Osteoblast (primary cell): ENCODE measurements at regions not wholly inside any gene's neighbourhood (a gene's known extent, or its start where the extent isn't known, plus 50 kb on each side); places are given as distances from the start of the nearest gene placed in this dataset.

Source experiments
- DNase-seq: peaks from one replicate; pipeline ENCODE4 v3.0.0; 2011; ENCODE audit warnings: low spot score, mixed read lengths; ENCODE audit not compliant: insufficient read length; ENCODE audit errors: missing footprints
- H2AFZ ChIP-seq: 2 replicates; pipeline ENCODE4 v1.6.0; 2011; ENCODE audit warnings: mild to moderate bottlenecking, low read length
- H3K27ac ChIP-seq: 2 replicates; pipeline ENCODE4 v1.5.1; 2011; ENCODE audit warnings: mild to moderate bottlenecking, low read depth, low read length, moderate library complexity
- H3K27me3 ChIP-seq: 2 replicates; pipeline ENCODE4 v1.6.0; 2012; ENCODE audit warnings: mild to moderate bottlenecking, control low read depth, inconsistent platforms, low read length, moderate library complexity; ENCODE audit not compliant: insufficient read depth
- H3K36me3 ChIP-seq: 2 replicates; pipeline ENCODE4 v1.5.1; 2011; ENCODE audit warnings: mild to moderate bottlenecking, low read length, control low read depth, moderate library complexity; ENCODE audit not compliant: insufficient read depth
- H3K4me1 ChIP-seq: 2 replicates; pipeline ENCODE4 v1.5.1; 2011; ENCODE audit warnings: mild to moderate bottlenecking, low read length, control low read depth, moderate library complexity; ENCODE audit not compliant: insufficient read depth
- H3K4me2 ChIP-seq: 2 replicates; pipeline ENCODE4 v1.6.0; 2011; ENCODE audit warnings: mild to moderate bottlenecking, low read length; ENCODE audit not compliant: insufficient read depth
- H3K4me3 ChIP-seq: fragments of 200-600 bp; sonication (generic); 3 replicates; pipeline ENCODE4 v1.5.1; 2012; ENCODE audit warnings: mild to moderate bottlenecking, low read length, inconsistent platforms; ENCODE audit not compliant: insufficient read depth
- H3K79me2 ChIP-seq: 2 replicates; pipeline ENCODE4 v1.6.0; 2012; ENCODE audit warnings: mild to moderate bottlenecking, low read length, control low read depth, inconsistent platforms; ENCODE audit not compliant: insufficient read depth
- H3K9me3 ChIP-seq: 2 replicates; pipeline ENCODE4 v1.5.1; 2011; ENCODE audit warnings: low read depth, low read length, control low read depth
- H4K20me1 ChIP-seq: 2 replicates; pipeline ENCODE4 v1.6.0; 2012; ENCODE audit warnings: mild to moderate bottlenecking, low read length, control low read depth; ENCODE audit not compliant: insufficient read depth
- TF ChIP-seq, protein P1 (sequence below): IDR thresholded peaks from 2 replicates; pipeline ENCODE4 v1.5.1; 2011; ENCODE audit warnings: mild to moderate bottlenecking, low read depth, low read length, moderate library complexity; ENCODE audit errors: extremely low read depth

DNA sequence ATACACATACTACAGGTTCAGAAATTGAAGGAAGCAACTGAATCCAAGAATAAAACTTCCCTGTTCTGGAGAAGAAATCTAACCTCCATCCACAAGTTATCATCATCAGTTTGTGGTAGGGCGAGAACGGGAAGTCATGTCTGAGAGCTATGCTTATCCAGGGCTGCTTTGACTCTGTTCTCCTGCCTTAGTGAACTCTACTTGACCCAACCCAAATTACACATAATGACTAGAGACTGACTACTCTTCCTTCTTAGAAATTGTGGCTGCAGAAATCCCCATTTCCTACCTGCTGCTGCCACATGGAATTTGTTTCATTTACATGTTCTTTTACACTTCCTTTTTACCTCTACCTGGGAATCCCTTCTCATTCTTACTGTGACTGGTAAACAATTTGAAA, 1102.6 kb upstream of the PIK3C3 start:
- TF ChIP-seq, protein P1, sequence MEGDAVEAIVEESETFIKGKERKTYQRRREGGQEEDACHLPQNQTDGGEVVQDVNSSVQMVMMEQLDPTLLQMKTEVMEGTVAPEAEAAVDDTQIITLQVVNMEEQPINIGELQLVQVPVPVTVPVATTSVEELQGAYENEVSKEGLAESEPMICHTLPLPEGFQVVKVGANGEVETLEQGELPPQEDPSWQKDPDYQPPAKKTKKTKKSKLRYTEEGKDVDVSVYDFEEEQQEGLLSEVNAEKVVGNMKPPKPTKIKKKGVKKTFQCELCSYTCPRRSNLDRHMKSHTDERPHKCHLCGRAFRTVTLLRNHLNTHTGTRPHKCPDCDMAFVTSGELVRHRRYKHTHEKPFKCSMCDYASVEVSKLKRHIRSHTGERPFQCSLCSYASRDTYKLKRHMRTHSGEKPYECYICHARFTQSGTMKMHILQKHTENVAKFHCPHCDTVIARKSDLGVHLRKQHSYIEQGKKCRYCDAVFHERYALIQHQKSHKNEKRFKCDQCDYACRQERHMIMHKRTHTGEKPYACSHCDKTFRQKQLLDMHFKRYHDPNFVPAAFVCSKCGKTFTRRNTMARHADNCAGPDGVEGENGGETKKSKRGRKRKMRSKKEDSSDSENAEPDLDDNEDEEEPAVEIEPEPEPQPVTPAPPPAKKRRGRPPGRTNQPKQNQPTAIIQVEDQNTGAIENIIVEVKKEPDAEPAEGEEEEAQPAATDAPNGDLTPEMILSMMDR = no peak

DNA sequence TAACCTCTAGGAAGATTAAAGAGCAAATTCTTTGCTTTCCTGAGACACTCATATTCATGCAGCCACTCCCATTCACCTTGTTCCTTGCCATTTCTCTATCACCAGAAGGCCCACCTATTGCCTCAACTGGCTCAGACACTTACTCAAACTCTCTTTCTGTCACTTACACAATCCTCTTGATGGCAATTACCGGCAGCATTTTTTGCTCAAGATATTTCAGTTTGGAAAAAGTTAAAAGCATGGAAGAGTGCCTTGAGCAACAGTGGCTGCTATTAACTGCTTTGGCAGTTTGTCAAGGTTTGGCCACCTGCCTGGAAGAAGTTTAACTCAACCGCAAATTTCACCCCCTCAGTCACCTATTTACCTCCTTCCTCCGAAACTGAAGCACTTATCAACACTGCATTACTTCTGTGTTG, 1104.0 kb upstream of the PIK3C3 start:
- DNase-seq = no peak
- Histone ChIP-seq H3K27ac (no peak overlapping the region), H3K4me3 (no peak overlapping the region), H3K27me3 (no peaks in the 10 kb centered on the region), H3K79me2 (no peaks in the 10 kb centered on the region), H3K4me1 (no peaks in the 10 kb centered on the region), H3K4me2 (no peak overlapping the region), H3K36me3 (no peaks in the 10 kb centered on the region), H4K20me1 (no peaks in the 10 kb centered on the region), H2AFZ (no peak overlapping the region), H3K9me3 (no peaks in the 10 kb centered on the region)
- TF ChIP-seq, protein P1 = no peak

More for the DNA sequence above, 1102.6 kb upstream of the PIK3C3 start:
- Histone ChIP-seq H3K79me2 (no peaks in the 10 kb centered on the region), H4K20me1 (no peaks in the 10 kb centered on the region), H2AFZ (no peak overlapping the region), H3K4me1 (no peaks in the 10 kb centered on the region), H3K27me3 (no peaks in the 10 kb centered on the region), H3K27ac (no peak overlapping the region), H3K9me3 (no peaks in the 10 kb centered on the region), H3K36me3 (no peaks in the 10 kb centered on the region), H3K4me3 (no peak overlapping the region), H3K4me2 (no peak overlapping the region)
- DNase-seq = no peak

DNA sequence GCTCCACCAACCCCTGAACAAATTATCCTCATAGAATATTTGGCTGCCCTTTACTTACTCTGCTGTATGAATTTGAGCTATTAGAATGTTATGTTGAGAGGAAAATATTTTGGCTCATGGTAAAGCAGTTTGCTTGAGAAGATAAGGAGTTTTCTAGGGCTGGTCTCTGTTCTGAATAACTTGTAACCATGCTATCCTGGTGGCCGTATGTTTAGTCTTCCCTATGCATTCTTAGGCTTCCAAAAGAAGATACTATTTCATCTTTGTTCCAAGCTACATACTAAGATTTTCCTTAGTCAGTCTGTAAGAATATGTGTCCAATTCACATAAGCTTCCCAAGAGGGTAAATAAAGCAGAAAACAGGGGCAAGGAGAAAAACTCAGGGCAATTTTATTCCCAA, 1105.1 kb upstream of the PIK3C3 start:
- no peak overlapping the region for H2AFZ ChIP-seq
- TF ChIP-seq, protein P1 = no peak
- no peaks in the 10 kb centered on the region for H3K27me3 ChIP-seq
- H3K4me1 ChIP-seq = no peaks in the 10 kb centered on the region
- no peak overlapping the region for H3K27ac ChIP-seq
- H3K9me3 ChIP-seq = no peaks in the 10 kb centered on the region
- H3K4me2 ChIP-seq = no peak overlapping the region
- H3K36me3 ChIP-seq = no peaks in the 10 kb centered on the region
- no peaks in the 10 kb centered on the region for H4K20me1 ChIP-seq
- no peak for DNase-seq
- H3K4me3 ChIP-seq = no peak overlapping the region
- H3K79me2 ChIP-seq = no peaks in the 10 kb centered on the region

DNA sequence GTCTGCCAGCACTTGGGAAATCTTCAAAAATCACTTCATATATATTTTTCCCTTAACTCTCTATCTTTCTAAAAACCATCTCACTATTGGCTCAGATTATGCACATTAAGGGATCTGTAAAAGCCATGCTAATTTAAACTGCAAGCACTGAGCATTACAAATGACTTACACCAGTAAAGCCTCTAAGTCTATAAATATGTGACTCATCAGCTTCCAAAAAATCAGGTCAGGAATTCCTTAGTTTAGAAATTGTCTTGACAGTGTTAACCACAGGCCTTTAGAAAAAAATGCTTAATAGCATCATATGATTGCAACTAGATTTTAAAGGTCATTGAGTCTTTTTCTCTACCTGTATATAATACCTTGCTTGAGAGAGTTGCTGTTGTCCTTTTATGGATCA, 1113.6 kb upstream of the PIK3C3 start:
- Histone ChIP-seq H4K20me1 (no peaks in the 10 kb centered on the region), H3K27ac (no peak overlapping the region), H2AFZ (no peak overlapping the region), H3K9me3 (no peaks in the 10 kb centered on the region), H3K4me1 (no peaks in the 10 kb centered on the region), H3K4me2 (no peak overlapping the region), H3K27me3 (no peaks in the 10 kb centered on the region), H3K79me2 (no peaks in the 10 kb centered on the region), H3K36me3 (no peaks in the 10 kb centered on the region), H3K4me3 (no peak overlapping the region)
- DNase-seq = no peak
- TF ChIP-seq, protein P1 = no peak
